ENCODE measurements at regions not wholly inside any gene's neighbourhood (a gene's known extent, or its start where the extent isn't known, plus 50 kb on each side); places are given as distances from the start of the nearest gene placed in this dataset.

DNA sequence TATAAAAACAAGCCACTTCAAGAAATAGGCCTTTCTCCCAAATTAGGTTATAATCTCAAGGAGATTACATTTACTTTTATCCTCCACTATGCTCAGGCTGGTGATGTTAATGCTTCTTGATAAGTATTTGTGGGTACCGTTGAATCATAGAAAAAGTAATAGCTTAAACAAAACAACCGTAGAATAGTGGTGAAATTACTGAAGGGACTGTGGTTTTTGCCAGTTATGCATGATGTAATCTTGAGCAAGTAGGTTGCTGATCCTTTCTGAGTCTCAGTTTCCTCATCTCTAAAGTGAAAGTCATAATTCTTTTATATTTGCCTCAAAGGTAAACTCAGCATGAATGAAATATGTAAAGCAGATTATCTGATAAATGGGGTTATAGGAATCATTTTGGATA, 187.3 kb upstream of the JAG1 start:
- H3K27me3 ChIP-seq (ENCODE audit: insufficient read depth, low read length), result no peaks in the 10 kb centered on the region
- H3K36me3 ChIP-seq (ENCODE audit: insufficient read depth, low read length), result no peaks in the 10 kb centered on the region
- H3K4me3 ChIP-seq (ENCODE audit: low read depth, low read length), result peak overlapping the region; percentile 21; the same call in 1 of the 2 replicates
- H3K79me2 ChIP-seq (ENCODE audit: control insufficient read depth, insufficient read depth, low read length, unreplicated experiment), result no peaks in the 10 kb centered on the region
- H2AFZ ChIP-seq (ENCODE audit: low read length, unreplicated experiment), result no peak overlapping the region
- peaks cover 54% of the 10 kb centered on the region for H3K4me1 ChIP-seq (ENCODE audit: control insufficient read depth, insufficient read depth, low read length, unreplicated experiment)
- H3K27ac ChIP-seq (ENCODE audit: low read depth, low read length), result peak overlapping the region; percentile 58

DNA sequence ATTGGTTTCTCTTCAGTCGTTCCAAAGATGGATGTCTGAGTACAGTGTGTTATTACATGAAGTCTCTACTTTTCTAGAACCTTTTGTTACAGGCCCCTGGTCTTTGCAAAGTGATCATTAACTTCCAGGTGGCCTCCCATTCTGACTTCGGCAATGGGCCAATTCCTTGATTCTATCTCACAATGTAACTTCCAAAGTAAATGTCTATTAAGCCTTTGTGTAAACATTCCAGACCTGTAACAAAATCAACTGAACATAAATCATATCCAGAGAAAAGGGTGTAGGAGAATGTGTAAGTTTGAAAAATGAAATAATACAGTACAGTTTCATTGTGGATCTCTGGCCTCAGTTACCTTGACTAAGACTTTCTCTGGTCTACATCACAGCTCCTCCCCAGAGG, 187.8 kb upstream of the JAG1 start:
- Histone ChIP-seq H3K36me3 (ENCODE audit: insufficient read depth, low read length) (no peaks in the 10 kb centered on the region), H3K79me2 (ENCODE audit: control insufficient read depth, insufficient read depth, low read length, unreplicated experiment) (no peaks in the 10 kb centered on the region), H3K27me3 (ENCODE audit: insufficient read depth, low read length) (no peaks in the 10 kb centered on the region), H3K27ac (ENCODE audit: low read depth, low read length) (peak overlapping the region; percentile 58), H3K4me3 (ENCODE audit: low read depth, low read length) (peak overlapping the region; percentile 21; the same call in 1 of the 2 replicates), H2AFZ (ENCODE audit: low read length, unreplicated experiment) (no peak overlapping the region), H3K4me1 (ENCODE audit: control insufficient read depth, insufficient read depth, low read length, unreplicated experiment) (peaks cover 50% of the 10 kb centered on the region)

GRCh38 chr20:10863337-10864060, 189.7 kb upstream of the JAG1 start:
- no peaks in the 10 kb centered on the region for H3K36me3 ChIP-seq (ENCODE audit: insufficient read depth, low read length)
- peak overlapping the region; percentile 87 for H3K27ac ChIP-seq (ENCODE audit: low read depth, low read length)
- H3K27me3 ChIP-seq (ENCODE audit: insufficient read depth, low read length), result no peaks in the 10 kb centered on the region
- no peaks in the 10 kb centered on the region for H3K79me2 ChIP-seq (ENCODE audit: control insufficient read depth, insufficient read depth, low read length, unreplicated experiment)
- H3K4me3 ChIP-seq (ENCODE audit: low read depth, low read length), result peak overlapping the region; percentile 64
- peaks cover 39% of the 10 kb centered on the region for H3K4me1 ChIP-seq (ENCODE audit: control insufficient read depth, insufficient read depth, low read length, unreplicated experiment)
- peak overlapping the region; percentile 78 for H2AFZ ChIP-seq (ENCODE audit: low read length, unreplicated experiment)

GRCh38 chr20:10864076-10864672, 190.4 kb upstream of the JAG1 start:
- Histone ChIP-seq H3K27me3 (ENCODE audit: insufficient read depth, low read length) (no peaks in the 10 kb centered on the region), H3K4me3 (ENCODE audit: low read depth, low read length) (peak overlapping the region; percentile 64), H3K79me2 (ENCODE audit: control insufficient read depth, insufficient read depth, low read length, unreplicated experiment) (no peaks in the 10 kb centered on the region), H3K27ac (ENCODE audit: low read depth, low read length) (peak overlapping the region; percentile 87), H3K4me1 (ENCODE audit: control insufficient read depth, insufficient read depth, low read length, unreplicated experiment) (peaks cover 39% of the 10 kb centered on the region), H3K36me3 (ENCODE audit: insufficient read depth, low read length) (no peaks in the 10 kb centered on the region), H2AFZ (ENCODE audit: low read length, unreplicated experiment) (peak overlapping the region; percentile 78)

GRCh38 chr20:10868299-10868698, 194.5 kb upstream of the JAG1 start:
- Histone ChIP-seq H3K27me3 (ENCODE audit: insufficient read depth, low read length) (no peaks in the 10 kb centered on the region), H3K27ac (ENCODE audit: low read depth, low read length) (no peak overlapping the region), H3K36me3 (ENCODE audit: insufficient read depth, low read length) (no peaks in the 10 kb centered on the region), H3K4me3 (ENCODE audit: low read depth, low read length) (no peak overlapping the region), H2AFZ (ENCODE audit: low read length, unreplicated experiment) (no peak overlapping the region), H3K4me1 (ENCODE audit: control insufficient read depth, insufficient read depth, low read length, unreplicated experiment) (peaks cover 18% of the 10 kb centered on the region), H3K79me2 (ENCODE audit: control insufficient read depth, insufficient read depth, low read length, unreplicated experiment) (no peaks in the 10 kb centered on the region)

DNA sequence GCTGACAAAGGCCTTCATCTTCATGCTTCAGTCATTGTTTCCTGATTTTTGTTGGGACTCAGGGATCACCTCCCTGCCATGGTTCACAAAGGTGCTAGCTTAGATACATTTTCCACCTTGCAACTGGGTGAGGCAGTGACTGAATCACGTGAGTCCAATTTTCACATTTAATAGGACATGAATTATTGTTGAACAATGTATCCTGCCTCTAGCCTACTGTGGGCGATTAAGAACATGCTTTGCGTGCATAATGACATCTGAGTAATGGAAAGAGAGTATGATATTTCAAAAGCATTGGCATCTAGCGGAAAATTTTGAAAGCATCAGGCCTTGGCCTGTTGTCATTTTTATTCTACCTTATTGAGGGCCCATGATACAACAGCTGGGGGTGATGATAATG, 199.2 kb upstream of the JAG1 start:
- Histone ChIP-seq H3K27me3 (ENCODE audit: insufficient read depth, low read length) (no peaks in the 10 kb centered on the region), H2AFZ (ENCODE audit: low read length, unreplicated experiment) (no peak overlapping the region), H3K4me1 (ENCODE audit: control insufficient read depth, insufficient read depth, low read length, unreplicated experiment) (peaks cover 15% of the 10 kb centered on the region), H3K27ac (ENCODE audit: low read depth, low read length) (no peak overlapping the region), H3K79me2 (ENCODE audit: control insufficient read depth, insufficient read depth, low read length, unreplicated experiment) (no peaks in the 10 kb centered on the region), H3K4me3 (ENCODE audit: low read depth, low read length) (no peak overlapping the region), H3K36me3 (ENCODE audit: insufficient read depth, low read length) (no peaks in the 10 kb centered on the region)

GRCh38 chr20:10875653-10876052, 201.9 kb upstream of the JAG1 start:
- Histone ChIP-seq H3K79me2 (ENCODE audit: control insufficient read depth, insufficient read depth, low read length, unreplicated experiment) (no peaks in the 10 kb centered on the region), H3K36me3 (ENCODE audit: insufficient read depth, low read length) (no peaks in the 10 kb centered on the region), H3K4me1 (ENCODE audit: control insufficient read depth, insufficient read depth, low read length, unreplicated experiment) (peaks cover 15% of the 10 kb centered on the region), H3K27me3 (ENCODE audit: insufficient read depth, low read length) (no peaks in the 10 kb centered on the region), H3K27ac (ENCODE audit: low read depth, low read length) (no peak overlapping the region), H2AFZ (ENCODE audit: low read length, unreplicated experiment) (no peak overlapping the region), H3K4me3 (ENCODE audit: low read depth, low read length) (no peak overlapping the region)

- H3K27me3 ChIP-seq (ENCODE audit: insufficient read depth, low read length), result no peaks in the 10 kb centered on the region
- H3K79me2 ChIP-seq (ENCODE audit: control insufficient read depth, insufficient read depth, low read length, unreplicated experiment), result no peaks in the 10 kb centered on the region
- H2AFZ ChIP-seq (ENCODE audit: low read length, unreplicated experiment), result no peak overlapping the region
- H3K4me1 ChIP-seq (ENCODE audit: control insufficient read depth, insufficient read depth, low read length, unreplicated experiment), result peaks cover 15% of the 10 kb centered on the region
- H3K4me3 ChIP-seq (ENCODE audit: low read depth, low read length), result no peak overlapping the region
- H3K36me3 ChIP-seq (ENCODE audit: insufficient read depth, low read length), result no peaks in the 10 kb centered on the region
- no peak overlapping the region for H3K27ac ChIP-seq (ENCODE audit: low read depth, low read length)
Observed at GRCh38 chr20:10876558-10876957, 202.8 kb upstream of the JAG1 start.

GRCh38 chr20:10877342-10877741, 203.5 kb upstream of the JAG1 start:
- no peaks in the 10 kb centered on the region for H3K79me2 ChIP-seq (ENCODE audit: control insufficient read depth, insufficient read depth, low read length, unreplicated experiment)
- no peaks in the 10 kb centered on the region for H3K36me3 ChIP-seq (ENCODE audit: insufficient read depth, low read length)

DNA sequence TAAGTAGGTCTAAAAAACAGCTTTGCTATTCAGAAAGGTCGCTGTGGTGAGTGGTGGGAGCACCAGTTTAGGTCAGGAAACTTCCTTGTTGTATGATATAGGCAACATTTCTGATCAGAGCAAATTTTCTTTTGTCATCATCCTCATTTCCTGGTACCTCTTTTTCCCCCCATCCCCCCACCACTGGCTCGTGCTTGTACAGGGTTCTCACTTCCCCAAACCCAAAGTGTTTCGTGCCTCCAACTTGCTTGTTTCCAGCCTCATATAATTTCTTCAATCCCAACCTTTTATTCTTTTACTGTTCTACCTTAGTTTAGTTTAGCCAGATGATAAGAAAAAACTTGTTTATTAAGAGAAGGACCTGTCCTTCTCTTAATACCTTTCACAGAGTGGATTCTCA, 209.4 kb upstream of the JAG1 start:
- H3K36me3 ChIP-seq (ENCODE audit: insufficient read depth, low read length), result no peaks in the 10 kb centered on the region
- H2AFZ ChIP-seq (ENCODE audit: low read length, unreplicated experiment), result no peak overlapping the region
- H3K4me3 ChIP-seq (ENCODE audit: low read depth, low read length), result no peak overlapping the region
- no peak overlapping the region for H3K27ac ChIP-seq (ENCODE audit: low read depth, low read length)
- no peaks in the 10 kb centered on the region for H3K27me3 ChIP-seq (ENCODE audit: insufficient read depth, low read length)
- no peaks in the 10 kb centered on the region for H3K4me1 ChIP-seq (ENCODE audit: control insufficient read depth, insufficient read depth, low read length, unreplicated experiment)
- no peaks in the 10 kb centered on the region for H3K79me2 ChIP-seq (ENCODE audit: control insufficient read depth, insufficient read depth, low read length, unreplicated experiment)

More at GRCh38 chr20:10877342-10877741, 203.5 kb upstream of the JAG1 start:
- H3K4me1 ChIP-seq (ENCODE audit: control insufficient read depth, insufficient read depth, low read length, unreplicated experiment), result peaks cover 15% of the 10 kb centered on the region
- H3K27ac ChIP-seq (ENCODE audit: low read depth, low read length), result no peak overlapping the region
- H3K4me3 ChIP-seq (ENCODE audit: low read depth, low read length), result no peak overlapping the region
- H2AFZ ChIP-seq (ENCODE audit: low read length, unreplicated experiment), result no peak overlapping the region
- no peaks in the 10 kb centered on the region for H3K27me3 ChIP-seq (ENCODE audit: insufficient read depth, low read length)

DNA sequence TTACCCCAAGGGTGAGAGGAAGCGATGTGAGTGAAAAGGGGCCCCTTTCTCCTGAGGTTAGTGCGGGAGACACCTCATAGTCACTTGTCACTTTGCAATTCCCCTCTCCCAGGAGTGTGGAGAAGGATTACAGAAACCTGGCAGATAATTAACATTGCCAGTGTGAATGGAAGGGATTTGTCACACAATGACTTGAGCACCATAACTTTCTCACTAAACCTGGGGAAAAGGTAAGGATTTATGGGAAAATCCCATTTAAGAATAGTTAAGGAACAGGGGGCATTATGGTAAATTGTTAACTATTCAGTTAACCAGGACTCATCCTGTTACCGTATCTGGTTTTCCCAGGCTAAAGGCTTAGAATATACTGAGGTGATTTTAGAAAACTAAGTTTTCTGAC, 219.5 kb upstream of the JAG1 start:
- Histone ChIP-seq H3K27ac (ENCODE audit: low read depth, low read length) (no peak overlapping the region), H3K36me3 (ENCODE audit: insufficient read depth, low read length) (no peaks in the 10 kb centered on the region), H3K4me1 (ENCODE audit: control insufficient read depth, insufficient read depth, low read length, unreplicated experiment) (peaks cover under 1% of the 10 kb centered on the region), H2AFZ (ENCODE audit: low read length, unreplicated experiment) (no peak overlapping the region), H3K27me3 (ENCODE audit: insufficient read depth, low read length) (no peaks in the 10 kb centered on the region), H3K79me2 (ENCODE audit: control insufficient read depth, insufficient read depth, low read length, unreplicated experiment) (no peaks in the 10 kb centered on the region), H3K4me3 (ENCODE audit: low read depth, low read length) (no peak overlapping the region)
